H1 (cell line): ENCODE measurements at regions not wholly inside any gene's neighbourhood (a gene's known extent, or its start where the extent isn't known, plus 50 kb on each side); places are given as distances from the start of the nearest gene placed in this dataset.

Experiments
- BACH1 ChIP-seq: IDR thresholded peaks from 2 replicates; pipeline ENCODE4 v1.6.1; 2012; ENCODE audit warnings: low read length, improper control_type of control experiment
- BRCA1 ChIP-seq: IDR thresholded peaks from 2 replicates; pipeline ENCODE4 v1.6.1; 2012; ENCODE audit warnings: low read depth, low read length, improper control_type of control experiment
- CBX8 ChIP-seq: fragments of 300-800, 300-1000 bp; sonication (generic); IDR thresholded peaks from 2 replicates; pipeline ENCODE4 v1.7.1; 2016; ENCODE audit warnings: low read depth, low read length, borderline replicate concordance
- CHD2 ChIP-seq: IDR thresholded peaks from 2 replicates; pipeline ENCODE4 v1.6.1; 2012; ENCODE audit warnings: low read length, improper control_type of control experiment
- EGR1 ChIP-seq: IDR thresholded peaks from 2 replicates; pipeline ENCODE4 v1.6.1; 2011; ENCODE audit warnings: low read depth, low read length, borderline replicate concordance
- EZH2 ChIP-seq: fragments of 200-600 bp; sonication (generic); IDR thresholded peaks from 2 replicates; pipeline ENCODE4 v1.7.1; 2012; ENCODE audit warnings: low read depth, mild to moderate bottlenecking, moderate library complexity, low read length, inconsistent platforms; ENCODE audit not compliant: severe bottlenecking
- HDAC2 ChIP-seq, 2 experiments: fragments of 300-600 bp in 1 of 2; sonication (generic) in 1 of 2; IDR thresholded peaks; 2 replicates each; pipeline ENCODE4 v1.6.1; 2011 to 2012; ENCODE audit warnings: low read depth in 2 of 2, low read length in 2 of 2, mild to moderate bottlenecking in 2 of 2, moderate library complexity in 2 of 2, borderline replicate concordance in 1 of 2, inconsistent platforms in 1 of 2
- HDAC6 ChIP-seq: IDR thresholded peaks from one replicate; pipeline ENCODE4 v1.7.1; 2012; ENCODE audit warnings: low read depth, mild to moderate bottlenecking, inconsistent platforms, low read length, moderate library complexity
- POU5F1 ChIP-seq: IDR thresholded peaks from 2 replicates; pipeline ENCODE4 v1.6.1; 2011; ENCODE audit warnings: low read depth, mild to moderate bottlenecking, low read length, moderate library complexity
- RAD21 ChIP-seq, 2 experiments: IDR thresholded peaks in 1 of 2; conservative IDR thresholded peaks in 1 of 2; 2 replicates each; pipeline ENCODE4 v1.6.1; 2011; ENCODE audit warnings: low read depth in 2 of 2, low read length in 2 of 2, improper control_type of control experiment in 1 of 2, inconsistent platforms in 1 of 2, mild to moderate bottlenecking in 1 of 2, moderate library complexity in 1 of 2
- RBBP5 ChIP-seq: IDR thresholded peaks from 2 replicates; pipeline ENCODE4 v1.7.1; 2012; ENCODE audit warnings: low read depth, mild to moderate bottlenecking, inconsistent platforms, low read length, moderate library complexity, borderline replicate concordance
- SIX5 ChIP-seq: IDR thresholded peaks from 2 replicates; pipeline ENCODE4 v1.6.1; 2011; ENCODE audit warnings: mild to moderate bottlenecking, low read depth, low read length
- SP2 ChIP-seq: IDR thresholded peaks from 2 replicates; pipeline ENCODE4 v1.6.1; 2012; ENCODE audit warnings: mild to moderate bottlenecking, low read length, inconsistent platforms
- SUZ12 ChIP-seq: fragments of 200-600 bp; sonication (generic); IDR thresholded peaks from 2 replicates; pipeline ENCODE4 v1.6.1; 2012; ENCODE audit warnings: mild to moderate bottlenecking, inconsistent platforms, low read length, moderate library complexity, mixed read lengths
- TCF12 ChIP-seq: IDR thresholded peaks from 2 replicates; pipeline ENCODE4 v1.6.1; 2011; ENCODE audit warnings: low read depth, mild to moderate bottlenecking, low read length
- ZNF274 ChIP-seq: IDR thresholded peaks from 2 replicates; pipeline ENCODE4 v1.7.0; 2012; ENCODE audit warnings: low read length, borderline replicate concordance; ENCODE audit errors: extremely low read depth
- TF ChIP-seq, protein P1 (sequence below): IDR thresholded peaks from 2 replicates; pipeline ENCODE4 v1.6.1; 2011; ENCODE audit warnings: low read depth, mild to moderate bottlenecking, low read length; ENCODE audit not compliant: insufficient read depth
- TF ChIP-seq, protein P2 (sequence below): IDR thresholded peaks from 2 replicates; pipeline ENCODE4 v1.6.1; 2012; ENCODE audit warnings: inconsistent platforms
- TF ChIP-seq, protein P3 (sequence below): IDR thresholded peaks from 2 replicates; pipeline ENCODE4 v1.6.1; 2011; ENCODE audit warnings: low read length, improper control_type of control experiment
- TF ChIP-seq, protein P4 (sequence below), 3 experiments: IDR thresholded peaks; 1 replicate in 2 of 3; 2 replicates in 1 of 3; pipeline versions ENCODE4 v1.5.1 to v1.6.1; 2011; ENCODE audit warnings: low read length in 3 of 3, mild to moderate bottlenecking in 3 of 3, inconsistent platforms in 2 of 3, low read depth in 1 of 3, moderate library complexity in 1 of 3; ENCODE audit not compliant: insufficient read depth in 1 of 3; ENCODE audit errors: control extremely low read depth in 1 of 3

DNA sequence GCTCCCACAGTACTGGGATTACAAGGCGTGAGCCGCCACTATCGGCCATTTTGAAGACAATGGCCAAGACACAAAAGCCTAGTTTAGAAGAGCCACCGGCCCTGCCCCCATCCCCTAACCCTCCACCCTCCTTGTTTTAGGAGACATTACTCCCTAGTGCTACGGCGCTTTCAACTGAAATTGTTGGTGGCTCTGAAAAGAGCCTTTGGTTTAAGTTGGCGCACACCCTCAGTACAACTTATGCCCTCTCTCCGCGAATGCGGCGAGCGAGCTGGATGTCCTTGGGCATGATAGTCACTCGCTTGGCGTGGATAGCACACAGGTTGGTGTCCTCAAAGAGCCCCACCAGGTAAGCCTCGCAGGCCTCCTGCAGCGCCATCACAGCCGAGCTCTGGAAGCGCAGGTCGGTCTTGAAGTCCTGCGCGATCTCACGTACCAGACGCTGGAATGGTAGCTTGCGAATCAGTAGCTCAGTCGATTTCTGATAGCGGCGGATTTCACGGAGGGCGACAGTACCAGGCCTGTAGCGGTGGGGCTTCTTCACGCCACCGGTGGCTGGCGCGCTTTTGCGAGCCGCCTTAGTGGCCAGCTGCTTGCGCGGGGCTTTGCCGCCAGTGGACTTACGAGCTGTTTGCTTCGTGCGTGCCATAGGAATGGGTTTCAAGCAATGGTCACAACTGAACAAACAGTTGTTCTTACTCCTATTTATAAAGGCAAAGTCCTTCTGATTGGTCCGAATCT lies 114.9 kb upstream of the BTN3A2 start (continued):
- TF ChIP-seq, protein P1, sequence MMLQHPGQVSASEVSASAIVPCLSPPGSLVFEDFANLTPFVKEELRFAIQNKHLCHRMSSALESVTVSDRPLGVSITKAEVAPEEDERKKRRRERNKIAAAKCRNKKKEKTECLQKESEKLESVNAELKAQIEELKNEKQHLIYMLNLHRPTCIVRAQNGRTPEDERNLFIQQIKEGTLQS, result no peak
- TF ChIP-seq EGR1, result no peak
- TF ChIP-seq, protein P2, sequence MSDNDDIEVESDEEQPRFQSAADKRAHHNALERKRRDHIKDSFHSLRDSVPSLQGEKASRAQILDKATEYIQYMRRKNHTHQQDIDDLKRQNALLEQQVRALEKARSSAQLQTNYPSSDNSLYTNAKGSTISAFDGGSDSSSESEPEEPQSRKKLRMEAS, result no peak
- no peak for TF ChIP-seq HDAC6
- TF ChIP-seq POU5F1, result no peak
- no peak for TF ChIP-seq BRCA1
- no peak for TF ChIP-seq ZNF274
- TF ChIP-seq RBBP5, result no peak; the same call in 1 of the 2 replicates
- TF ChIP-seq, protein P3, sequence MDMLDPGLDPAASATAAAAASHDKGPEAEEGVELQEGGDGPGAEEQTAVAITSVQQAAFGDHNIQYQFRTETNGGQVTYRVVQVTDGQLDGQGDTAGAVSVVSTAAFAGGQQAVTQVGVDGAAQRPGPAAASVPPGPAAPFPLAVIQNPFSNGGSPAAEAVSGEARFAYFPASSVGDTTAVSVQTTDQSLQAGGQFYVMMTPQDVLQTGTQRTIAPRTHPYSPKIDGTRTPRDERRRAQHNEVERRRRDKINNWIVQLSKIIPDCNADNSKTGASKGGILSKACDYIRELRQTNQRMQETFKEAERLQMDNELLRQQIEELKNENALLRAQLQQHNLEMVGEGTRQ, result no peak
- no peak for TF ChIP-seq RAD21 (IDR thresholded peaks at IDR 0.05 in 1 of 2, conservative IDR thresholded peaks at IDR 0.05 in 1 of 2; ENCODE audit: low read depth in 2 of 2, low read length in 2 of 2)
- TF ChIP-seq SUZ12, result no peak
- no peak for TF ChIP-seq SIX5
- no peak for TF ChIP-seq EZH2
- no peak for TF ChIP-seq SP2
- TF ChIP-seq HDAC2 (IDR thresholded peaks at IDR 0.05; ENCODE audit: borderline replicate concordance in 1 of 2, low read depth in 2 of 2, low read length in 2 of 2), result no peak
- no peak for TF ChIP-seq BACH1
- no peak for TF ChIP-seq CBX8
- TF ChIP-seq, protein P4, sequence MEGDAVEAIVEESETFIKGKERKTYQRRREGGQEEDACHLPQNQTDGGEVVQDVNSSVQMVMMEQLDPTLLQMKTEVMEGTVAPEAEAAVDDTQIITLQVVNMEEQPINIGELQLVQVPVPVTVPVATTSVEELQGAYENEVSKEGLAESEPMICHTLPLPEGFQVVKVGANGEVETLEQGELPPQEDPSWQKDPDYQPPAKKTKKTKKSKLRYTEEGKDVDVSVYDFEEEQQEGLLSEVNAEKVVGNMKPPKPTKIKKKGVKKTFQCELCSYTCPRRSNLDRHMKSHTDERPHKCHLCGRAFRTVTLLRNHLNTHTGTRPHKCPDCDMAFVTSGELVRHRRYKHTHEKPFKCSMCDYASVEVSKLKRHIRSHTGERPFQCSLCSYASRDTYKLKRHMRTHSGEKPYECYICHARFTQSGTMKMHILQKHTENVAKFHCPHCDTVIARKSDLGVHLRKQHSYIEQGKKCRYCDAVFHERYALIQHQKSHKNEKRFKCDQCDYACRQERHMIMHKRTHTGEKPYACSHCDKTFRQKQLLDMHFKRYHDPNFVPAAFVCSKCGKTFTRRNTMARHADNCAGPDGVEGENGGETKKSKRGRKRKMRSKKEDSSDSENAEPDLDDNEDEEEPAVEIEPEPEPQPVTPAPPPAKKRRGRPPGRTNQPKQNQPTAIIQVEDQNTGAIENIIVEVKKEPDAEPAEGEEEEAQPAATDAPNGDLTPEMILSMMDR (IDR thresholded peaks at IDR 0.05; ENCODE audit: control extremely low read depth in 1 of 3, insufficient read depth in 1 of 3, low read depth in 1 of 3, low read length in 3 of 3), result peak in 2 of 3 experiments; percentile 23 to 34; a peak in 2 of 4 replicates
- TF ChIP-seq CHD2, result no peak; the same call in 1 of the 2 replicates
- TF ChIP-seq TCF12, result no peak
